Ascending aorta (tissue), 2 donors: ENCODE measurements at regions not wholly inside any gene's neighbourhood (a gene's known extent, or its start where the extent isn't known, plus 50 kb on each side); places are given as distances from the start of the nearest gene placed in this dataset.
A peak's percentile ranks its signal among the peaks of the same experiment; 100 is the strongest.

Experiments used
- DNase-seq, 2 donors: peaks; one replicate each; pipeline ENCODE4 v3.0.0-alpha.2; 2019; ENCODE audit warnings: low spot score in 2 of 2
- H3K27ac ChIP-seq, 2 donors: fragments of 200-600 bp; sonication (generic); one replicate each; pipeline ENCODE4 v1.5.1; 2016 to 2017; ENCODE audit warnings: mild to moderate bottlenecking in 1 of 2
- H3K27me3 ChIP-seq: fragments of 200-600 bp; sonication (generic); one replicate; pipeline ENCODE4 v1.5.1; 2017
- H3K36me3 ChIP-seq, 2 donors: fragments of 200-600 bp; sonication (generic); one replicate each; pipeline ENCODE4 v1.5.1; 2016
- H3K4me1 ChIP-seq, 2 donors: fragments of 200-600 bp; sonication (generic); one replicate each; pipeline ENCODE4 v1.5.1; 2016 to 2017; ENCODE audit warnings: mild to moderate bottlenecking in 1 of 2
- H3K4me3 ChIP-seq, 2 donors: fragments of 200-600 bp; sonication (generic); one replicate each; pipeline ENCODE4 v1.5.1; 2016 to 2017; ENCODE audit warnings: mild to moderate bottlenecking in 1 of 2
- H3K9me3 ChIP-seq, 2 donors: fragments of 200-600 bp; sonication (generic); one replicate each; pipeline ENCODE4 v1.5.1; 2016
- intact Hi-C: fragments of 100-400 bp; cut with DNase I; formaldehyde crosslinking; loops from one replicate; pipeline ENCODE4 v1.15.1; 2023
- TF ChIP-seq, protein P1 (sequence below), 3 experiments: fragments of 200-600 bp in 2 of 3; fragments of 450-650 bp in 1 of 3; sonication (generic) in 2 of 3; IDR thresholded peaks; one replicate each; pipeline ENCODE4 v1.5.1; 2016 to 2019; ENCODE audit warnings: antibody characterized with exemption in 3 of 3, mild to moderate bottlenecking in 1 of 3, moderate library complexity in 1 of 3

DNA sequence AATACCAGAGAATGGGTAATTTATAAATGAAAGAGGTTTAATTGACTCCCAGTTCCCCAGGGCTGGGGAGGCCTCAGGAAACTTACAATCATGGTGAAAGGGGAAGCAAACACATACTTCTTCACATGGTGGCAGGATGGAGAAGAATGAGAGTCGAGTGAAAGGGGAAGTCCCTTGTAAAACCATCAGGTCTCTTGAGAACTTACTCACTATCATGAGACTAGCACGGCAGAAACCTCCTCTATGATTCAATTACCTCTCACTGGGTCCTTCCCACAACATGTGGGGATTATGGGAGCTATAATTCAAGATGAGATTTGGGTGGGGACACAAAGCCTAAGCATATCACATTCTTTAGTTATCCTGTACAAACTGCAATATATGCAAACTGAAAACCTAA is 609.4 kb downstream of the MTRR start:
- TF ChIP-seq, protein P1, sequence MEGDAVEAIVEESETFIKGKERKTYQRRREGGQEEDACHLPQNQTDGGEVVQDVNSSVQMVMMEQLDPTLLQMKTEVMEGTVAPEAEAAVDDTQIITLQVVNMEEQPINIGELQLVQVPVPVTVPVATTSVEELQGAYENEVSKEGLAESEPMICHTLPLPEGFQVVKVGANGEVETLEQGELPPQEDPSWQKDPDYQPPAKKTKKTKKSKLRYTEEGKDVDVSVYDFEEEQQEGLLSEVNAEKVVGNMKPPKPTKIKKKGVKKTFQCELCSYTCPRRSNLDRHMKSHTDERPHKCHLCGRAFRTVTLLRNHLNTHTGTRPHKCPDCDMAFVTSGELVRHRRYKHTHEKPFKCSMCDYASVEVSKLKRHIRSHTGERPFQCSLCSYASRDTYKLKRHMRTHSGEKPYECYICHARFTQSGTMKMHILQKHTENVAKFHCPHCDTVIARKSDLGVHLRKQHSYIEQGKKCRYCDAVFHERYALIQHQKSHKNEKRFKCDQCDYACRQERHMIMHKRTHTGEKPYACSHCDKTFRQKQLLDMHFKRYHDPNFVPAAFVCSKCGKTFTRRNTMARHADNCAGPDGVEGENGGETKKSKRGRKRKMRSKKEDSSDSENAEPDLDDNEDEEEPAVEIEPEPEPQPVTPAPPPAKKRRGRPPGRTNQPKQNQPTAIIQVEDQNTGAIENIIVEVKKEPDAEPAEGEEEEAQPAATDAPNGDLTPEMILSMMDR (IDR thresholded peaks at IDR 0.05), result no peak
- Histone ChIP-seq H3K4me3 (no peak overlapping the region), H3K9me3 (no peaks in the 10 kb centered on the region), H3K4me1 (no peaks in the 10 kb centered on the region), H3K27ac (no peak overlapping the region), H3K36me3 (no peaks in the 10 kb centered on the region), H3K27me3 (no peaks in the 10 kb centered on the region)
- no peak for DNase-seq
- intact Hi-C loops, result no loop called here

- no peaks in the 10 kb centered on the region for H3K27me3 ChIP-seq
- no peak overlapping the region for H3K27ac ChIP-seq
- H3K36me3 ChIP-seq, result no peaks in the 10 kb centered on the region
- intact Hi-C loops, result no loop called here
- H3K4me1 ChIP-seq, result no peaks in the 10 kb centered on the region
- TF ChIP-seq, protein P1 (IDR thresholded peaks at IDR 0.05), result no peak
- no peaks in the 10 kb centered on the region for H3K9me3 ChIP-seq
- no peak overlapping the region for H3K4me3 ChIP-seq
- DNase-seq, result no peak
Observed at GRCh38 chr5:8481007-8481406, 612.1 kb downstream of the MTRR start.

GRCh38 chr5:8491254-8491653 is 622.3 kb downstream of the MTRR start:
- DNase-seq, result no peak
- H3K27me3 ChIP-seq, result no peaks in the 10 kb centered on the region
- H3K4me3 ChIP-seq, result no peak overlapping the region
- TF ChIP-seq, protein P1 (IDR thresholded peaks at IDR 0.05), result no peak
- H3K36me3 ChIP-seq, result no peaks in the 10 kb centered on the region
- H3K4me1 ChIP-seq, result no peaks in the 10 kb centered on the region
- H3K27ac ChIP-seq, result no peak overlapping the region
- intact Hi-C loops, result no loop called here
- peaks cover 0 to 23% of the 10 kb centered on the region in 2 donors for H3K9me3 ChIP-seq

- TF ChIP-seq, protein P1 (IDR thresholded peaks at IDR 0.05), result no peak
- no peak overlapping the region for H3K4me3 ChIP-seq
- no peaks in the 10 kb centered on the region for H3K27me3 ChIP-seq
- DNase-seq, result no peak
- no peaks in the 10 kb centered on the region for H3K4me1 ChIP-seq
- H3K27ac ChIP-seq, result no peak overlapping the region
- H3K9me3 ChIP-seq, result peaks cover 0 to 32% of the 10 kb centered on the region in 2 donors
- no peaks in the 10 kb centered on the region for H3K36me3 ChIP-seq
- intact Hi-C loops, result no loop called here
Observed at GRCh38 chr5:8493176-8493575, 624.2 kb downstream of the MTRR start.

DNA sequence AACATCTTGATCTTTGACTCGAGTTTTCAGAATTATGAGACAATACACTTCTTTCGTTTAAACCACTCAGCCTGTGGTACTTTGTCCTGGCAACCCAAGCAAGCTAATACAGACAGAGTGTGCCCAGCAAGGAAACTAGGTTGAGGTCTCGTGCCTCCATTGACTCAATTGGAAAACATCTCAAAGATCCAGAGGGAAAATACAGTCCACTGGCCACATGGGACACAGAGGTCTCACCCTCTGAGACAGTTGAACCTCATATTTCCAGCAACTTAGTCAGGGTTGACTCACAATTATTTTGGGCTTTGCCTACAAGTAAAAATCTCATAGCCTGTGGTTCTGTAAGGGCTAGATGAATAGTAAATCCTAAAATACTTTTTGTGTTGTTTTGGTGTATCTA is 631.5 kb downstream of the MTRR start:
- TF ChIP-seq, protein P1 (IDR thresholded peaks at IDR 0.05), result no peak
- Histone ChIP-seq H3K36me3 (no peaks in the 10 kb centered on the region), H3K27me3 (no peaks in the 10 kb centered on the region), H3K27ac (peak overlapping the region in 1 of 2 donors; percentile 21), H3K9me3 (peaks cover 0 to 25% of the 10 kb centered on the region in 2 donors), H3K4me1 (no peaks in the 10 kb centered on the region), H3K4me3 (no peak overlapping the region)
- intact Hi-C loops, result no loop called here
- peak in 1 of 2 donors; percentile 63 for DNase-seq

DNA sequence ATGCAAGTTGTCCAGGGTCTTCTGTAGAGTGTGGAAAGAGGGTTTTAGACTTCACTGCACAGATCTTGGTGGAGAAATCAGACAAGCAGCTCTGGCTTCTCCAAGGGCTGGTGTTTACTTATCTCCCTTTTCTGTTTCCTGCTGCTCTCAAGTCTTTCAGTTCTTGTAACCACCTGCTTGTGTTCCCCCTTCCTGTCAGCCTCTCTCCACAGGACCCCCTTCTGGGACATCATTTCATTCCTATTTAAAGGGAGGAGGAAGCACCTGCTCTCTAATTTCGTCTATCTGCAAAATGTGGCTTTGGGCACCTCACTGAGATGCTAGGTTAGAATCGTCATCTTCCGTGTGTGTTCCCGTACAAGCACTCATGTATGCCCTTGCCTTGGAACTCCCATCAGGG is 636.2 kb downstream of the MTRR start:
- Histone ChIP-seq H3K4me3 (no peak overlapping the region), H3K36me3 (no peaks in the 10 kb centered on the region), H3K9me3 (no peaks in the 10 kb centered on the region), H3K4me1 (no peaks in the 10 kb centered on the region), H3K27ac (no peak overlapping the region), H3K27me3 (no peaks in the 10 kb centered on the region)
- DNase-seq, result no peak
- intact Hi-C loops, result no loop called here
- TF ChIP-seq, protein P1 (IDR thresholded peaks at IDR 0.05), result no peak
